Right atrium auricular region (tissue), 2 donors: ENCODE measurements at regions not wholly inside any gene's neighbourhood (a gene's known extent, or its start where the extent isn't known, plus 50 kb on each side); places are given as distances from the start of the nearest gene placed in this dataset.
"Not testable (repeated sequence)": the region's sequence is repeated elsewhere in the genome, so short reads cannot be mapped to it uniquely, and the experiment has no call there.

Source experiments
- DNase-seq: peaks from one replicate; pipeline ENCODE4 v3.0.0-alpha.2; 2019; ENCODE audit warnings: low spot score
- H3K27ac ChIP-seq, 2 donors: fragments of 200-600 bp; sonication (generic); 1 replicate in 1 of 2; 2 replicates in 1 of 2; pipeline ENCODE4 v1.5.1; 2016 to 2019
- H3K27me3 ChIP-seq, 2 donors: fragments of 200-600 bp; sonication (generic); one replicate each; pipeline versions ENCODE4 v1.5.1 to v1.6.0; 2017 to 2019
- H3K36me3 ChIP-seq: fragments of 200-600 bp; sonication (generic); one replicate; pipeline ENCODE4 v1.5.1; 2016
- H3K4me1 ChIP-seq, 2 donors: fragments of 200-600 bp; sonication (generic); one replicate each; pipeline versions ENCODE4 v1.5.1 to v1.6.0; 2017 to 2019
- H3K4me3 ChIP-seq, 2 donors: fragments of 200-600 bp; sonication (generic); 1 replicate in 1 of 2; 2 replicates in 1 of 2; pipeline ENCODE4 v1.5.1; 2017 to 2019; ENCODE audit warnings: mild to moderate bottlenecking in 1 of 2, moderate library complexity in 1 of 2
- H3K9me3 ChIP-seq, 2 donors: fragments of 200-600 bp; sonication (generic); one replicate each; pipeline ENCODE4 v1.5.1; 2019
- CTCF ChIP-seq, 2 donors: fragments of 200-600 bp; sonication (generic); IDR thresholded peaks; one replicate each; pipeline ENCODE4 v1.5.1; 2019; ENCODE audit warnings: antibody characterized with exemption in 2 of 2

DNA sequence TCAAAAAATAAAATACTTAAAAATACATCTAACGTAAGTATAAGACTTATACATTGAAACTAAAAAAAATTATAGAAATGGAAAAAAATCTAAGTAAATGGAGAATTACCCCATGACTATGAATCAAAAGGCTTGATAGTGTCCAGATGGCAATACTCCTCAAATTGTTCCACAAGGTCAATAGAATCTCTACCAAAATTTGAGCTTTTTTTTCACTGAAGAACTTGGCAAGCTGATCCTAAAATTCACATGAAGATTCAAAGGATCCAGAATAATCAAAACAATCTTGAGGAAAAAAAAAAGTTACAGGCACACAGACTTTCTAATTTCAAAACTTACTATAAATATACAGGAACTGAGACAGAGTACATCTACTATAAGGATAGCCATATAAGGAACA is 448.4 kb upstream of the CDH11 start:
- H3K27me3 ChIP-seq: no peaks in the 10 kb centered on the region
- no peak for TF ChIP-seq CTCF (IDR thresholded peaks at IDR 0.05)
- H3K4me1 ChIP-seq: no peaks in the 10 kb centered on the region
- H3K4me3 ChIP-seq: no peak overlapping the region
- no peaks in the 10 kb centered on the region for H3K36me3 ChIP-seq
- no peak overlapping the region for H3K27ac ChIP-seq
- no peak for DNase-seq
- H3K9me3 ChIP-seq: peaks cover 0 to 7% of the 10 kb centered on the region in 2 donors

DNA sequence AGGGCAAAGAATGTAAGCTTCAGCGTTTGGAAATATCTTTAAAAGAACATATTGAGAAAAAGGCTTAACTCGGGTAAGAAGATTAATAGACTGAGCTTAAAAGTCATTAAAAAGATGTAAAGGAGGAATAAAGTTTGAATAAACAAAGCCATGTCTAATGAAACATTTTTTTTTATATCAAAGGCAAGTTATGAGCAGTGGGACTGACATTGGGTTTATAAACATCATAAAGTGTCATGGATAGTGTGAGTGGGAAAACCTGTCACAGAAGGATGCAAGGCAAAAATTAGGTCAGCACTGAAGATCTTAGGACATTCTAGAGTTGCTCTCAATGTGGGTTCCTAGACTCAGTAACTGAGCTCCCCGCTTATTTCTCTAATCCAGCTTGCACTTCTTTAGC is 438.0 kb upstream of the CDH11 start:
- Histone ChIP-seq H3K27me3 (no peaks in the 10 kb centered on the region), H3K4me3 (no peak overlapping the region), H3K4me1 (no peaks in the 10 kb centered on the region), H3K36me3 (no peaks in the 10 kb centered on the region), H3K27ac (no peak overlapping the region), H3K9me3 (no peaks in the 10 kb centered on the region)
- no peak for TF ChIP-seq CTCF (IDR thresholded peaks at IDR 0.05)
- no peak for DNase-seq

GRCh38 chr16:65549689-65550088 is 427.8 kb upstream of the CDH11 start:
- not testable (repeated sequence) for H3K27me3 ChIP-seq

GRCh38 chr16:65548470-65548869 is 426.6 kb upstream of the CDH11 start:
- H3K36me3 ChIP-seq: no peaks in the 10 kb centered on the region

More at GRCh38 chr16:65549689-65550088, 427.8 kb upstream of the CDH11 start:
- H3K4me1 ChIP-seq: peaks cover 0 to 22% of the 10 kb centered on the region in 2 donors
- not testable (repeated sequence) for DNase-seq, H3K36me3 ChIP-seq, H3K4me3 ChIP-seq, H3K9me3 ChIP-seq, H3K27ac ChIP-seq

GRCh38 chr16:65547772-65548446 is 426.0 kb upstream of the CDH11 start:
- no peak for TF ChIP-seq CTCF (IDR thresholded peaks at IDR 0.05)
- no peak for DNase-seq
- no peak overlapping the region for H3K4me3 ChIP-seq
- H3K4me1 ChIP-seq: peaks cover 0 to 22% of the 10 kb centered on the region in 2 donors
- H3K9me3 ChIP-seq: peaks cover 0 to 9% of the 10 kb centered on the region in 2 donors
- H3K27me3 ChIP-seq: no peaks in the 10 kb centered on the region
- no peak overlapping the region for H3K27ac ChIP-seq
- H3K36me3 ChIP-seq: no peaks in the 10 kb centered on the region

More at GRCh38 chr16:65548470-65548869, 426.6 kb upstream of the CDH11 start:
- Histone ChIP-seq H3K4me1 (peaks cover 0 to 22% of the 10 kb centered on the region in 2 donors), H3K4me3 (no peak overlapping the region), H3K9me3 (peaks cover 0 to 9% of the 10 kb centered on the region in 2 donors), H3K27ac (no peak overlapping the region), H3K27me3 (no peaks in the 10 kb centered on the region)
- no peak for TF ChIP-seq CTCF (IDR thresholded peaks at IDR 0.05)
- DNase-seq: no peak

GRCh38 chr16:65546353-65546791 is 424.5 kb upstream of the CDH11 start:
- Histone ChIP-seq H3K27ac (no peak overlapping the region), H3K4me3 (no peak overlapping the region), H3K27me3 (no peaks in the 10 kb centered on the region), H3K9me3 (peaks cover 0 to 9% of the 10 kb centered on the region in 2 donors), H3K4me1 (peaks cover 0 to 22% of the 10 kb centered on the region in 2 donors), H3K36me3 (no peaks in the 10 kb centered on the region)
- no peak for TF ChIP-seq CTCF (IDR thresholded peaks at IDR 0.05)
- no peak for DNase-seq
